Caco-2 (cell line): ENCODE measurements at regions not wholly inside any gene's neighbourhood (a gene's known extent, or its start where the extent isn't known, plus 50 kb on each side); places are given as distances from the start of the nearest gene placed in this dataset.

Experiments
- BruUV-seq: library from RNA; stranded (reverse); fragments of 400-500 nt; replicated peaks from 2 replicates; lab custom pipeline; 2021; lab: Mats Ljungman, UMichigan
- CTCF ChIA-PET: fragments of 300-600 bp; sonication (Branson Sonifier 250); formaldehyde crosslinking; loops from one replicate; lab custom pipeline; 2022; ENCODE audit warnings: antibody characterized with exemption; lab: Charles Lee
- POLR2A ChIA-PET: fragments of 300-600 bp; sonication (Branson Sonifier 250); formaldehyde crosslinking; loops from one replicate; lab custom pipeline; 2022; ENCODE audit warnings: antibody characterized with exemption; lab: Charles Lee
- DNase-seq, 2 experiments: peaks; one replicate each; pipeline versions ENCODE4 v3.0.0 to v3.0.0-alpha.2; 2020 to 2022
- H3K27me3 ChIP-seq: replicated peaks from 2 replicates; pipeline ENCODE4 v1.6.0; 2011; ENCODE audit warnings: low read length; ENCODE audit not compliant: control insufficient read depth, insufficient read depth
- H3K36me3 ChIP-seq: 2 replicates; pipeline ENCODE4 v1.5.1; 2011; ENCODE audit warnings: low read length; ENCODE audit not compliant: control insufficient read depth, insufficient read depth
- H3K4me1 ChIP-seq: fragments of 250-450 bp; sonication (Bioruptor Pico); 2 replicates; pipeline ENCODE4 v1.5.1; 2020; ENCODE audit warnings: mild to moderate bottlenecking
- H3K4me3 ChIP-seq: 2 replicates; pipeline ENCODE4 v1.5.1; 2011; ENCODE audit warnings: low read depth, mild to moderate bottlenecking, control low read depth, low read length
- H3K9me3 ChIP-seq: fragments of 250-450 bp; sonication (Bioruptor Pico); 2 replicates; pipeline ENCODE4 v1.5.1; 2020; ENCODE audit warnings: mild to moderate bottlenecking, moderate library complexity
- H3K27ac Mint-ChIP-seq: one replicate; pipeline ENCODE4 v1.8.0; 2022; ENCODE audit warnings: mixed read lengths; ENCODE audit not compliant: unreplicated experiment
- H3K27me3 Mint-ChIP-seq: one replicate; pipeline ENCODE4 v1.8.0; 2022; ENCODE audit warnings: mixed read lengths; ENCODE audit not compliant: insufficient read depth, unreplicated experiment
- H3K36me3 Mint-ChIP-seq: one replicate; pipeline ENCODE4 v1.8.0; 2022; ENCODE audit warnings: mild to moderate bottlenecking, mixed read lengths; ENCODE audit not compliant: insufficient read depth, unreplicated experiment
- H3K4me1 Mint-ChIP-seq: one replicate; pipeline ENCODE4 v1.8.0; 2022; ENCODE audit warnings: low read depth, mixed read lengths; ENCODE audit not compliant: unreplicated experiment
- H3K4me3 Mint-ChIP-seq: one replicate; pipeline ENCODE4 v1.8.0; 2022; ENCODE audit warnings: mild to moderate bottlenecking, moderate library complexity, mixed read lengths; ENCODE audit not compliant: unreplicated experiment
- H3K9me3 Mint-ChIP-seq: one replicate; pipeline ENCODE4 v1.8.0; 2022; ENCODE audit warnings: mixed read lengths; ENCODE audit not compliant: unreplicated experiment
- intact Hi-C: fragments of 100-400 bp; cut with micrococcal nuclease; formaldehyde crosslinking; loops from one replicate; pipeline ENCODE4 v1.10.0; 2022; ENCODE audit not compliant: unreplicated experiment
- TF ChIP-seq, protein P1 (sequence below), 2 experiments: fragments of 200-600 bp in 1 of 2; IDR thresholded peaks; 1 replicate in 1 of 2; 2 replicates in 1 of 2; pipeline versions ENCODE4 v1.5.1 to v1.8.0; 2011 to 2022; ENCODE audit warnings: antibody characterized with exemption in 1 of 2, control low read depth in 1 of 2, inconsistent platforms in 1 of 2, low read depth in 1 of 2, low read length in 1 of 2, mild to moderate bottlenecking in 1 of 2, moderate library complexity in 1 of 2; ENCODE audit not compliant: insufficient read depth in 1 of 2, severe bottlenecking in 1 of 2, unreplicated experiment in 1 of 2

DNA sequence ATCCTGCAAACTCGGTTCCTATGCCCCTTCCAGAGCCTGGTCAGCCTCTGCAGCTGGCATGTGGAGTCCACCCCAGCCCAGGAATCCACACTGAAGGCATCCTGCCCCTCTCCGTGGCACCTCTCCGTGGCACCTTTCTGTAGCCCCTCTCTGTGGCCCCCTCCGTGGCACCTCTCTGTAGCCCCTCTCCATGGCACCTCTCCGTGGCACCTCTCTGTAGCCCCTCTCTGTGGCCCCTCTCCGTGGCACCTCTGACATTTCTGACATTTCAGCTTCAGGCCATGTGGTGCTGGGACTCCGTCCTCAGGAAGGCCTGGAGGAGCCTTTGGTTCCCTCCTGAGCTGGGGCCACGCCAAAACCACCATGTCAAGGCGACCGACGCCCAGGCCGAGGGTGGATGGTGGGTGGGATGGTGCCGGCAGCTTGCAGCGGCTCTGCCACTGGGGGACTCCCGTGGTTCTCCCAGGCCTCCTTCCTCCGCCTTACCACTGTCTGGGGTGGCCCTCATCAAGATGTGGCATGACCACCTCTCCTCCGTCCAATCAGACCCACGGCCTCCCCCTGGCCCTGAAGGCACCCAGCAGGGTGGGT lies 1518.5 kb downstream of the BRD1 start:
- H3K36me3 ChIP-seq = no peaks in the 10 kb centered on the region
- BruUV-seq = no TSS peak
- no peaks in the 10 kb centered on the region for H3K27me3 ChIP-seq
- CTCF ChIA-PET = no interaction called here
- H3K9me3 Mint-ChIP-seq = peaks cover 6% of the 10 kb centered on the region
- no peaks in the 10 kb centered on the region for H3K4me1 Mint-ChIP-seq
- TF ChIP-seq, protein P1, sequence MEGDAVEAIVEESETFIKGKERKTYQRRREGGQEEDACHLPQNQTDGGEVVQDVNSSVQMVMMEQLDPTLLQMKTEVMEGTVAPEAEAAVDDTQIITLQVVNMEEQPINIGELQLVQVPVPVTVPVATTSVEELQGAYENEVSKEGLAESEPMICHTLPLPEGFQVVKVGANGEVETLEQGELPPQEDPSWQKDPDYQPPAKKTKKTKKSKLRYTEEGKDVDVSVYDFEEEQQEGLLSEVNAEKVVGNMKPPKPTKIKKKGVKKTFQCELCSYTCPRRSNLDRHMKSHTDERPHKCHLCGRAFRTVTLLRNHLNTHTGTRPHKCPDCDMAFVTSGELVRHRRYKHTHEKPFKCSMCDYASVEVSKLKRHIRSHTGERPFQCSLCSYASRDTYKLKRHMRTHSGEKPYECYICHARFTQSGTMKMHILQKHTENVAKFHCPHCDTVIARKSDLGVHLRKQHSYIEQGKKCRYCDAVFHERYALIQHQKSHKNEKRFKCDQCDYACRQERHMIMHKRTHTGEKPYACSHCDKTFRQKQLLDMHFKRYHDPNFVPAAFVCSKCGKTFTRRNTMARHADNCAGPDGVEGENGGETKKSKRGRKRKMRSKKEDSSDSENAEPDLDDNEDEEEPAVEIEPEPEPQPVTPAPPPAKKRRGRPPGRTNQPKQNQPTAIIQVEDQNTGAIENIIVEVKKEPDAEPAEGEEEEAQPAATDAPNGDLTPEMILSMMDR (IDR thresholded peaks at IDR 0.05; ENCODE audit: insufficient read depth in 1 of 2, low read depth in 1 of 2, low read length in 1 of 2, severe bottlenecking in 1 of 2, unreplicated experiment in 1 of 2) = no peak
- no peak overlapping the region for H3K27ac Mint-ChIP-seq
- POLR2A ChIA-PET = no interaction called here
- no peak for DNase-seq
- peaks cover 5% of the 10 kb centered on the region for H3K27me3 Mint-ChIP-seq
- no peak overlapping the region for H3K4me3 Mint-ChIP-seq
- no peaks in the 10 kb centered on the region for H3K9me3 ChIP-seq
- intact Hi-C loops = no loop called here
- H3K4me3 ChIP-seq = no peak overlapping the region
- no peaks in the 10 kb centered on the region for H3K36me3 Mint-ChIP-seq
- H3K4me1 ChIP-seq = no peaks in the 10 kb centered on the region

DNA sequence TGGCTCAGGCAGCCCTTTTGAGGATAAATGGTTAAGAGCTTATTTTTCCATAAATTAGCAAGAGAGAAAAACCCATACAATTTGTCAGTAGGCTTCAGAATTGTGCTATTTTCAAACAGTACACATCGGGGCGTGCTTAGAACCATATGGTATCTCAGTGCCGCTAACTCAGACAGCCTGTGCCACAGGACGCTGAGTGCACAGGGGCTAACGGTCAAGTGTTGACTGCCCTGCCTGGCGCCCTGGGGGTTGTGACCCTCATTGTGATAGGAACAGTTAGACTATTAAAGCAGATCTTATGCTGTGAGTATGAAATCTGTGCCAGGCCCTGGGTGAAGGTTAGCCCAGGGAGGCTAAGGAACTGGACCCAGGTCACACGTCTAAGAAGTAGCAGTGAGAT lies 1519.7 kb downstream of the BRD1 start:
- TF ChIP-seq, protein P1 (IDR thresholded peaks at IDR 0.05; ENCODE audit: insufficient read depth in 1 of 2, low read depth in 1 of 2, low read length in 1 of 2, severe bottlenecking in 1 of 2, unreplicated experiment in 1 of 2) = no peak
- intact Hi-C loops = no loop called here
- ChIA-PET POLR2A (no interaction called here), CTCF (no interaction called here)
- Mint-ChIP-seq H3K4me1 (no peaks in the 10 kb centered on the region), H3K4me3 (no peak overlapping the region), H3K27ac (no peak overlapping the region), H3K36me3 (no peaks in the 10 kb centered on the region), H3K27me3 (peaks cover 5% of the 10 kb centered on the region), H3K9me3 (no peaks in the 10 kb centered on the region)
- no peaks in the 10 kb centered on the region for H3K36me3 ChIP-seq
- no peaks in the 10 kb centered on the region for H3K9me3 ChIP-seq
- no peak for DNase-seq
- H3K4me3 ChIP-seq = no peak overlapping the region
- no peaks in the 10 kb centered on the region for H3K27me3 ChIP-seq
- no peaks in the 10 kb centered on the region for H3K4me1 ChIP-seq
- BruUV-seq = no TSS peak

DNA sequence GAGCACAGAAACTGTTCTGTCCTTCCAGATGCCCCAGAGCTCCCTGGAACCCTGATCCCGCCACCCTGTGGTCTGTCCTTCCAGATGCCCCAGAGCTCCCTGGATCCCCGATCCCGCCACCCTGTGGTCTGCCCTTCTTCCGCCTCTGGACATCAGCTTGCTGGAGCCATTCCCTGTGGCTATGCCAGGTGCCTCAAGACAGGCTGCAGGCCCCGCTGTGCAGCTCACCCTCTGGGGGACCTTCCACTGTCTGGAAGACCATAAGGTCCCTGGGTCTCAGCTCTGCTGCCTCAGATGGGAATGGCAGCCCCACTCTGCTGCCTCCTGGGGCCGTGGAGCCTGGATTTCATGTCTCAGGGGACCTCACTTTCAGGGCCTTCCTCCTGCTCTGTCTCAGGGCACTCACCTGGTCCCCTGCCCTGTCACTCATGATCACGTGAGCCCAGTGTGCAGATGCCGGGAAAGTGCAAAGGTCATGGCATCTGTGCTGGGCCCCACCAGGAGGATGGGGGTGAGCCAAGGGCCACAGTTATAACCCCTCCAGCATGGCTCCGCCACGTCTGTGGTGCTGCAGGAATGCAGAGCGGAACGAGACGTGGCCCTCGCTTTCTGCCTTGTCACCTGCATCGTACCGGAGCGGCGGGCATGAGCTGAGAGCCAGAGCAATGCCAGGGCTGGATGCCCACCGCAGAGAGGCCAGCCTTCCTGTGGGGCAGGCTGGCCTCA lies 1520.7 kb downstream of the BRD1 start:
- Histone ChIP-seq H3K4me1 (no peaks in the 10 kb centered on the region), H3K4me3 (no peak overlapping the region), H3K9me3 (no peaks in the 10 kb centered on the region), H3K36me3 (no peaks in the 10 kb centered on the region), H3K27me3 (no peaks in the 10 kb centered on the region)
- Mint-ChIP-seq H3K9me3 (no peaks in the 10 kb centered on the region), H3K36me3 (no peaks in the 10 kb centered on the region), H3K27me3 (peaks cover 7% of the 10 kb centered on the region), H3K4me1 (no peaks in the 10 kb centered on the region), H3K27ac (no peak overlapping the region), H3K4me3 (no peak overlapping the region)
- TF ChIP-seq, protein P1 (IDR thresholded peaks at IDR 0.05; ENCODE audit: insufficient read depth in 1 of 2, low read depth in 1 of 2, low read length in 1 of 2, severe bottlenecking in 1 of 2, unreplicated experiment in 1 of 2) = no peak
- ChIA-PET CTCF (no interaction called here), POLR2A (no interaction called here)
- DNase-seq = no peak
- intact Hi-C loops = no loop called here
- no TSS peak for BruUV-seq
